Natural killer cell (primary cell): ENCODE measurements at regions not wholly inside any gene's neighbourhood (a gene's known extent, or its start where the extent isn't known, plus 50 kb on each side); places are given as distances from the start of the nearest gene placed in this dataset.
"Not testable (repeated sequence)": the region's sequence is repeated elsewhere in the genome, so short reads cannot be mapped to it uniquely, and the experiment has no call there.

ENCODE experiments used
- ATAC-seq, 3 donors: fragments of 150-1000 bp in 2 of 3; fragments of 200-7000 bp in 1 of 3; cut with Tn5 transposase; 1 replicate in 1 of 3; 2 replicates in 2 of 3; pipeline ENCODE4 v1.10.0; 2021; ENCODE audit warnings: mild to moderate bottlenecking in 2 of 3, moderate library complexity in 2 of 3
- DNase-seq, 2 donors: peaks; one replicate each; pipeline versions ENCODE4 v3.0.0 to v3.0.0-alpha.2; 2013 to 2021; ENCODE audit warnings: mixed read lengths in 1 of 2
- H3K27ac ChIP-seq: one replicate; pipeline ENCODE4 v1.5.1; 2013; ENCODE audit warnings: mild to moderate bottlenecking, low read length
- H3K27me3 ChIP-seq: one replicate; pipeline ENCODE4 v1.6.1; 2013; ENCODE audit warnings: low read length; ENCODE audit not compliant: control insufficient read depth, insufficient read depth
- H3K36me3 ChIP-seq: one replicate; pipeline ENCODE4 v1.6.1; 2013; ENCODE audit warnings: low read length; ENCODE audit not compliant: control insufficient read depth, insufficient read depth
- H3K4me1 ChIP-seq: one replicate; pipeline ENCODE4 v1.6.1; 2013; ENCODE audit warnings: low read length; ENCODE audit not compliant: control insufficient read depth, insufficient read depth
- H3K4me3 ChIP-seq: one replicate; pipeline ENCODE4 v1.5.1; 2013; ENCODE audit warnings: low read length
- H3K9me3 ChIP-seq: one replicate; pipeline ENCODE4 v1.6.1; 2013; ENCODE audit warnings: low read length; ENCODE audit not compliant: control insufficient read depth, insufficient read depth
- H3K27ac Mint-ChIP-seq, 2 donors: one replicate each; pipeline ENCODE4 v1.8.0; 2022; ENCODE audit warnings: mild to moderate bottlenecking in 2 of 2, mixed read lengths in 2 of 2, moderate library complexity in 1 of 2
- H3K27me3 Mint-ChIP-seq, 2 donors: one replicate each; pipeline ENCODE4 v1.8.0; 2022; ENCODE audit warnings: low read depth in 2 of 2, mixed read lengths in 2 of 2
- H3K36me3 Mint-ChIP-seq: one replicate; pipeline ENCODE4 v1.8.0; 2022; ENCODE audit warnings: mixed read lengths
- H3K4me1 Mint-ChIP-seq, 2 donors: one replicate each; pipeline ENCODE4 v1.8.0; 2022; ENCODE audit warnings: mixed read lengths in 2 of 2
- H3K4me3 Mint-ChIP-seq: one replicate; pipeline ENCODE4 v1.8.0; 2022; ENCODE audit warnings: mild to moderate bottlenecking, moderate library complexity, mixed read lengths
- H3K9me3 Mint-ChIP-seq, 2 donors: one replicate each; pipeline ENCODE4 v1.8.0; 2022; ENCODE audit warnings: mixed read lengths in 2 of 2
- CTCF ChIP-seq: fragments of 200-600 bp; IDR thresholded peaks from one replicate; pipeline ENCODE4 v1.8.0; 2022; ENCODE audit warnings: antibody characterized with exemption
- WGBS: methylation state at CpG from one replicate; pipeline ENCODE4 v1.1.7; 2013; ENCODE audit warnings: missing lambda C conversion rate; ENCODE audit not compliant: insufficient coverage; 5-methylcytosine and 5-hydroxymethylcytosine counted together
- intact Hi-C: fragments of 100-400 bp; cut with micrococcal nuclease; formaldehyde crosslinking; loops from one replicate; pipeline ENCODE4 v1.14.2; 2022

GRCh38 chr9:85303757-85304134 is 438.0 kb downstream of the AGTPBP1 start:
- DNase-seq = no peak
- Mint-ChIP-seq H3K27me3 (peaks cover 16 to 37% of the 10 kb centered on the region in 2 donors), H3K4me3 (no peak overlapping the region), H3K36me3 (peaks cover under 1% of the 10 kb centered on the region), H3K4me1 (no peaks in the 10 kb centered on the region), H3K9me3 (no peaks in the 10 kb centered on the region), H3K27ac (no peak overlapping the region)
- Histone ChIP-seq H3K36me3 (no peaks in the 10 kb centered on the region), H3K27me3 (no peaks in the 10 kb centered on the region), H3K9me3 (no peaks in the 10 kb centered on the region), H3K4me1 (no peaks in the 10 kb centered on the region), H3K27ac (no peak overlapping the region), H3K4me3 (no peak overlapping the region)
- 83% methylated on average over 4 of the region's 4 CpGs for WGBS
- no peak for ATAC-seq
- intact Hi-C loops = no loop called here
- TF ChIP-seq CTCF = no peak

GRCh38 chr9:85302938-85303756 is 438.6 kb downstream of the AGTPBP1 start:
- Mint-ChIP-seq H3K27me3 (peaks cover 16 to 43% of the 10 kb centered on the region in 2 donors), H3K27ac (no peak overlapping the region), H3K4me1 (no peaks in the 10 kb centered on the region), H3K9me3 (no peaks in the 10 kb centered on the region), H3K36me3 (peaks cover 6% of the 10 kb centered on the region), H3K4me3 (no peak overlapping the region)
- Histone ChIP-seq H3K27ac (no peak overlapping the region), H3K36me3 (no peaks in the 10 kb centered on the region), H3K27me3 (no peaks in the 10 kb centered on the region), H3K4me3 (no peak overlapping the region), H3K9me3 (no peaks in the 10 kb centered on the region), H3K4me1 (no peaks in the 10 kb centered on the region)
- DNase-seq (no peak), ATAC-seq (no peak)
- 86% methylated on average over 6 of the region's 7 CpGs for WGBS
- no peak for TF ChIP-seq CTCF
- intact Hi-C loops = no loop called here

- Mint-ChIP-seq H3K27me3 (peaks cover 25 to 46% of the 10 kb centered on the region in 2 donors), H3K27ac (no peak overlapping the region), H3K4me1 (no peaks in the 10 kb centered on the region), H3K9me3 (peaks cover 0 to 3% of the 10 kb centered on the region in 2 donors), H3K36me3 (peaks cover 11% of the 10 kb centered on the region), H3K4me3 (no peak overlapping the region)
- TF ChIP-seq CTCF = no peak
- Histone ChIP-seq H3K9me3 (no peaks in the 10 kb centered on the region), H3K27me3 (no peaks in the 10 kb centered on the region), H3K36me3 (no peaks in the 10 kb centered on the region), H3K4me3 (no peak overlapping the region), H3K4me1 (no peaks in the 10 kb centered on the region), H3K27ac (no peak overlapping the region)
- no peak for ATAC-seq
- intact Hi-C loops = no loop called here
- 95% methylated on average over 4 of the region's 4 CpGs for WGBS
- no peak for DNase-seq
Measured at GRCh38 chr9:85298499-85298898, 443.3 kb downstream of the AGTPBP1 start.

GRCh38 chr9:85295244-85295643 is 446.5 kb downstream of the AGTPBP1 start:
- H3K4me3 Mint-ChIP-seq, H3K36me3 ChIP-seq, ATAC-seq, H3K27ac Mint-ChIP-seq, H3K9me3 Mint-ChIP-seq, intact Hi-C loops, H3K9me3 ChIP-seq, DNase-seq, H3K4me3 ChIP-seq, H3K27ac ChIP-seq, H3K27me3 ChIP-seq, H3K4me1 ChIP-seq: not testable (repeated sequence)
- Mint-ChIP-seq H3K36me3 (peaks cover 11% of the 10 kb centered on the region), H3K27me3 (peaks cover 20 to 31% of the 10 kb centered on the region in 2 donors), H3K4me1 (peaks cover 11 to 12% of the 10 kb centered on the region in 2 donors)
- 100% methylated on average over 2 of the region's 5 CpGs for WGBS
